Fibroblast of lung (primary cell): ENCODE measurements at regions not wholly inside any gene's neighbourhood (a gene's known extent, or its start where the extent isn't known, plus 50 kb on each side); places are given as distances from the start of the nearest gene placed in this dataset.

Experiments used
- EZH2 ChIP-seq: IDR thresholded peaks from 2 replicates; pipeline ENCODE4 v1.5.1; 2012; ENCODE audit warnings: low read length, control low read depth, mild to moderate bottlenecking; ENCODE audit errors: missing control alignments
- TF ChIP-seq, protein P1 (sequence below), 2 donors: IDR thresholded peaks in 1 of 2; conservative IDR thresholded peaks in 1 of 2; 1 replicate in 1 of 2; 2 replicates in 1 of 2; pipeline ENCODE4 v1.5.1; 2011 to 2012; ENCODE audit warnings: low read length in 2 of 2, control low read depth in 1 of 2, inconsistent platforms in 1 of 2, low read depth in 1 of 2, mild to moderate bottlenecking in 1 of 2

GRCh38 chr6:67352717-67353116 is 1282.4 kb upstream of the ADGRB3 start:
- TF ChIP-seq, protein P1, sequence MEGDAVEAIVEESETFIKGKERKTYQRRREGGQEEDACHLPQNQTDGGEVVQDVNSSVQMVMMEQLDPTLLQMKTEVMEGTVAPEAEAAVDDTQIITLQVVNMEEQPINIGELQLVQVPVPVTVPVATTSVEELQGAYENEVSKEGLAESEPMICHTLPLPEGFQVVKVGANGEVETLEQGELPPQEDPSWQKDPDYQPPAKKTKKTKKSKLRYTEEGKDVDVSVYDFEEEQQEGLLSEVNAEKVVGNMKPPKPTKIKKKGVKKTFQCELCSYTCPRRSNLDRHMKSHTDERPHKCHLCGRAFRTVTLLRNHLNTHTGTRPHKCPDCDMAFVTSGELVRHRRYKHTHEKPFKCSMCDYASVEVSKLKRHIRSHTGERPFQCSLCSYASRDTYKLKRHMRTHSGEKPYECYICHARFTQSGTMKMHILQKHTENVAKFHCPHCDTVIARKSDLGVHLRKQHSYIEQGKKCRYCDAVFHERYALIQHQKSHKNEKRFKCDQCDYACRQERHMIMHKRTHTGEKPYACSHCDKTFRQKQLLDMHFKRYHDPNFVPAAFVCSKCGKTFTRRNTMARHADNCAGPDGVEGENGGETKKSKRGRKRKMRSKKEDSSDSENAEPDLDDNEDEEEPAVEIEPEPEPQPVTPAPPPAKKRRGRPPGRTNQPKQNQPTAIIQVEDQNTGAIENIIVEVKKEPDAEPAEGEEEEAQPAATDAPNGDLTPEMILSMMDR (conservative IDR thresholded peaks at IDR 0.05 in 1 of 2, IDR thresholded peaks at IDR 0.05 in 1 of 2; ENCODE audit: low read depth in 1 of 2, low read length in 2 of 2) = no peak
- no peak for TF ChIP-seq EZH2
